NCI-H187 (cell line): ENCODE measurements at regions not wholly inside any gene's neighbourhood (a gene's known extent, or its start where the extent isn't known, plus 50 kb on each side); places are given as distances from the start of the nearest gene placed in this dataset.

Experiments used
- DNase-seq, 2 experiments: peaks; one replicate each; lab custom pipeline; 2025; lab: John Stamatoyannopoulos, UW

- no peak for DNase-seq
Measured at GRCh38 chr11:134626032-134626431, 214.0 kb upstream of the B3GAT1 start.

GRCh38 chr11:134625631-134626030 is 213.6 kb upstream of the B3GAT1 start:
- DNase-seq = no peak

DNA sequence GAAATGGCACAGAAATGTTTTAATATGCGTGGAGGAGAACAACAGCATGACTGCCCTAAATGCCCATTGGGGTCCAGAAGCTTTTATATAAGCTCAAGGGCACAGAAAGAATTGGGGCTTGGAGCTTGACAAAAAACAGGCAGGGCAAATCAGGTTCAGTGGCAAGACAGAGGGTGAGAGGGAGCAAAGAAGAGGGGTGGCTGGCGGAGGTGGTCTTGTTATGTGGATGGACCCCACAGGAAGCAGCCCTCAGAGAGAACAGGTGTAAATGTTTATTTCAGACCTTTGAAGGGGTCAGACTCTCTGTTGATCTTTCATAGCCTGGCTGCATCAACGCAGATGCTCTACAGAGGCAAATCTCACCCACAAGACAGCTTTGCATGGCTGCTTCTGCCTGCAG is 213.1 kb upstream of the B3GAT1 start:
- no peak for DNase-seq

GRCh38 chr11:134624166-134624920 is 212.3 kb upstream of the B3GAT1 start:
- no peak for DNase-seq

DNA sequence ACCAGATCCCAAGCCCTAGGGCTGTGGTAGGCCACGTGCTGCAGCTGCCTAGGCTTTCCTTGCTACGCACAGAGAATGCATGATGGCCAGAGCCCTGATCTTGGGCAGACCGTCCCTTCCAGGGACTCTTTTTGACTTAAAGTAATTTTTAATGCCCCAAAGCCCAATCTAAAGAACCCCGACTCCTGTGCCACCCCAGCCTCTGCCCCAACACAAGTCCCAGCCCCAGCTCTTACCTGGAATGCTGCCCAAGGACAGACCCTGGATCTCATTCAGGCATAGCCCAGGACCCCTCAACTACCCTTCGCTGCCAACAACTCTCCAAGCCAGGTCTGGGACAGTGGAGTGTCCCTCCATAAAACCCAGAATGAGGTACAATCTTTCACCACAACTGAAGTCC is 211.7 kb upstream of the B3GAT1 start:
- no peak for DNase-seq

- DNase-seq = no peak
Measured at GRCh38 chr11:134622458-134622857, 210.4 kb upstream of the B3GAT1 start.

DNA sequence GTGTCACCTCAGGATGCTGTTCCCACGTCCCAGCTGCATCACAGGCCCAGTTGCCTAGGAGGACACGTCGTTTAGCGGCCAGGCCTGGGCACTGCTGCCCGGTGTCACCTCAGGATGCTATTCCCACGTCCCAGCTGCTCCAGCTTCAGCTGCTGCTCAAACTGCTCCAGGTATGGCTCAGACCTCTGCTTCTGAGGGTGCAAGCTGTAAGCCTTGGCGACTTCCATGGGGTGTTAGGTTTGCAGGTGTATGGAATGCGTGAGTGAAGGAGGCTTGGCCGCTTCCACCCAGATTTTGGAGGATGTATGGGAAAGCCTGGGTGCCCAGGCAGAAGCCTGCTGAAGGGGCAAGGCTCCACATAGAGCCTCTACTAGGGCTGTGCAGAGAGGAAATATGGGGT is 205.3 kb upstream of the B3GAT1 start:
- no peak for DNase-seq

- DNase-seq = no peak
Measured at GRCh38 chr11:134616038-134616437, 204.0 kb upstream of the B3GAT1 start.

DNA sequence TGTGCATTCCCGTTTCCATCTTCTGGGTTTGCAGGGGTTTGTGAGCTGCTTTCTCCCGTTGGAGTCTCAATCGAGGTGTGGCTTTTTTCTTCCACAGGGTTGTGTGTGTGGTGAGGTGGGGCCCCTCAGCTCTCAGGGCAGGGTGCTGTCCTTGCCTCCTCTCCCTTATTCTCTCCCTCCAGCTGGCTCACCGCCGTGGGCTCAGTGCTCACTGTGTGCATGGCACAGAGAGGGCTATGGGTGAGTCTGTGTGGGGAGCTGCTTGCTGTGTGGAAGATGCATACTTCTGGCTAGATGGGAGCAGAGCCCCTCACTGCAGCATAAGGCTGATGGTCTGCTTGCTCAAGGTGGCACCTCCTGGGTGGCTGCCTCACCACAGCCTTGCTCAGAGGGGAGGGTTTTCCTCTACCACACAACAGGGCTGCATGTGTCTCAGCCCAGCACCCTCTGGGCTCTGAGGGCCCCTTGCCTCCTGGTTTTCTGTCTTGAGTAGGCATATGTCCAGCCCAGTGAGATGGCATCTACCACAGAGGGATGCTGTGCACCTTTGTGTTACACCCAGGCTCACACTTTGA is 203.1 kb upstream of the B3GAT1 start:
- DNase-seq = no peak

- no peak for DNase-seq
Measured at GRCh38 chr11:134614141-134614540, 202.1 kb upstream of the B3GAT1 start.

GRCh38 chr11:134613646-134614045 is 201.6 kb upstream of the B3GAT1 start:
- peak; percentile 50 to 79 for DNase-seq

DNA sequence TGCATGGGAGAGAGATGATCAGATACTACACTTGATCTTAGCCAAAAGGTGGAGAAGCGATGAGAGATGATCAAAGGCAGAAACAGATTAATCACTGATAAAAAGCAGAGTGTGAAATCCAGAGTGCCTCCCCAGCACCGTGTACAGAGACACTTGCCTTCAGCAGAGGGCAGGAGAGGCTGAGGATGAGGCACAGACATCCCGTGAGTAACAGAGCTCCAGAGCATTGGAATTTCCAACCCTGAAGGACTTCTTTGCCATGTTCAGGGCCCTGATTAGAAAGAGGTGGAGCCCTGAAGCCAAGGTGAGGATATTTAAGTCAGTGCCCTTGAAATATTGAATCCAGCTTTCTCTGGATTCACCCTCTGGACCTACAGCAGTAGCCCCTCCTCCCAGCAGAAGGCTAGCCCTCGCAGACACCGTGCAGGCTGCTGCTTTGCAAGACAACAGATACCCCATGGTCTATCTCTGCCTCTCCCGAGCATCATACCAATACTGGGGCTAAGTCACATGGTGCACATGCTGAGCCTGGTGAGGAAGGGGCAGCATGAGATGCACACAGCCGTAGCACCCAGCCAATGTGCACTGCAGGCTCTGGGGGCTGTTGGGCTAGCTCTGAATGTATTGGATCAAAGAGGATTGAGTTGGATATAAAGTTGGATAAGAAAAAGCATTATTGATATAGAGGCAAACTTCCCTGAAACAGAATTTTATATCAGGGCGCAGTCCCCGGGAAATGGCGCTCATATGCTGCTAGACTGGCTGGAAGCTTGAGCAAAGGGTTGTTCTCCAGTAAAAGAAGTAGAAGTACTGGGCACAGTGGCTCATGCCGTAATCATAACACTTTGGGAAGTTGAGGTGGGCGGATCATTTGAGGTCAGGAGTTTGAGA is 200.3 kb upstream of the B3GAT1 start:
- DNase-seq = no peak

- DNase-seq = no peak
Measured at GRCh38 chr11:134611537-134611936, 199.5 kb upstream of the B3GAT1 start.

GRCh38 chr11:134610116-134610910 is 198.3 kb upstream of the B3GAT1 start:
- no peak for DNase-seq

DNA sequence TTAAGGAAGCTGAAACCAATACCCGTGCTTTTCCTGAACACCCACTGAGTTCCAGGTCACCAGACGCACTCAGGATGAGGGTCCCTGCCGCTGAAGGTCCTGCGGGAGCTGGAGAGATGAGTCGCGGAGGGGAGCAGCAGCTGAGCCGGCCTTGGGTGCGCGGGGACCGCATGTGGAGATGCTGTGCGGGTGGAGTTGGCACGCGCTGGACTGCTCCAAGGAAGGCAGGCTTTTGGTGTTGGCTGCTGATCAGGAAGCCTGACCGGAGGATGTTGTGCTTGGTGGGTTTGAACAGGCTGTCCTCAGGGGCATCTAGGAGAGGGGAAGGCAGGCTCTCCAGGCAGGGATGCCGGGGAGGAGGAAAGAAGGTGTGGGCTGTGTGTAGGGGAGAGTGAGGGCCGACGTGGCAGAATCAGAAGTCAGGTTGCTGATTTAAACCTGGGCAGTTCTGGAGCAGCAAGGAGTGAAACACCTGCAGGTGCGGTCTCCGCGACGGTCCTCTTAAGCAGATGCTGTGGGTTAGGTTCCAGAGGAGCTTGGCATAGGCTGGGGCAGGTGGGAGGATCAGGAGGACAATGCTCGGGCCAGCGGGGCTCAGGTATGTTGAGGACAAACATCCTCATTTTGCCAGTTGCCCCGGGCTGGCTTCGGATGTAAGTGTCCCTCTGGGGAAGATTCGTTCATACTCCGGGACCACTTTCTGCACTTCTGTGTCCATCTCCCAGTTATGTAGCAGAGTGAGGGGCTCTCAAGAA is 197.5 kb upstream of the B3GAT1 start:
- DNase-seq = no peak

DNA sequence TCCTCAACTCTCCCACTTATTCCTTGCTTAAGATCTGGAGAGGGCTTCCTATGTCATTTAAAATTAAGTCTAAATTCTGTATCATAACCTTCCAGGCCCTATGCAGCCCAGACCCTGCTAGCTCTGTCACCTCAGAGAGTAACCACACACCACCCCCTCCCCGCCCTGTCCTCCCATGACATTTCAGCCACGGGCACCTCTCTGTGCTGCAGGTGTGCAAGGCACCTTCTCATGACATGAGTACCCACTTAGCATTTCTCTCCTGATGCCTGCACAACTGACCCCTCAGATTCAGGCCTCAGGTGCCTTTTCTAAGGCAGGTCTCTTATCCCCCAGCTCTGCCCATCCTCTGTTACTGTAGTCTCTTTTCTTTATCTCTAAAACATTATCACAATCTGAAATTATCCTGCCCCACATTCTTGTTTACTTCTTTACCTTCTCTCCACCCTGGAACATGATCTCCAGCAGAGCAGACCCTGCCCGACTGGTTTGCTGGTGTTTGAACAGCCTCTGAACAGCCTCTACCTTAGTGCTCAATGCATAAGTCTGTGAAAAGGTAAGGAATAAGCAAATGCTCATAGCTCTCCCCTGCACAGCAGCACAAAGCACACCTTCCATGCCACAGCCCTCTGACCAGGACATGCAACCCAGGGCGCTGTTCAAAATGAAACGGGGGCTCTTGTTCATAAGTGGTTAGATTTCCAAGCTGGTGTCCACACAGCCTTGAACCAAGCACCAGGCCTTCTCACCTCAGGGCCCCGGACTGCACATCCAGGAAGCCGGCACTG is 196.1 kb upstream of the B3GAT1 start:
- DNase-seq = no peak

GRCh38 chr11:134606251-134606650 is 194.2 kb upstream of the B3GAT1 start:
- no peak for DNase-seq

DNA sequence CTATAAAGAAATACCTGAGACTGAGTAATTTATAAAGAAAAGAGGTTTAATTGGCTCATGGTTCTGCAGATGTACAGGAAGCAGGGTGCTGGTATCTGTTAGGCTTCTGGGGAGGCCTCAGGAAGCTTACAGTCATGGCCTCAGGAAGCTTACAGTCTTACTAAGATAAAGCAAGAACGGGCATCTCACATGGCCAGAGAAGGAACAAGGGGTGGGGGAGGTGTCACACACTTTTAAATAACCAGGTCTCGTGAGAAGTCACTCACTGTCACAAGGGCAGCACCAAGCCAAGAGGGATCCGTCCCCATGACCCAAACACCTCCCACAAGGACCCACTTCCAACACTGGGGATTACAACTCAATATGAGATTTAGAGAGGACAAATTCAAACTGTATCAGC is 192.8 kb upstream of the B3GAT1 start:
- DNase-seq = no peak

DNA sequence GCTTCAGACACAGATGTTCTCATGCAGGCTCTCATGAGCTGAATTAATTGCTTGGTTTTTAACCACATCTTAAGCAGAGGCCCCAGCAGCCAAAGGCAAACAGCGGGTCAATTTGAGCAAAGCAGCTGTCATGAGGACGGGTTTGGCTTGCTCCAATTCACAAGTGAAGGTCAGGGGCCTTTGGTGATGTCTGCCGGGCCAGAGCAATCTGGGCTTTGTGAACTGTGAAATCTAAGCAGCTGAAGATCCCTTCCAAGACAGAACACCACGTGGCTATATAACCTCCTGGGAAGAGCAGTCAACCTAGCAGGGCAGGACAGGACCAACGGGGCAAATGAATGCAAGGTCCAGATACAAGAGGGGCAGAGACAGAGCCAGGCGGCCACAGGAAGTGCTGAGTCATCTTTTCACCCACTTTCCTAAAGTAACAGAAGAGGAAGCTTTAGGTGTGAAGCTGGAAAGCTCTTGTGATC is 187.3 kb upstream of the B3GAT1 start:
- DNase-seq = peak; percentile 22 to 24

DNA sequence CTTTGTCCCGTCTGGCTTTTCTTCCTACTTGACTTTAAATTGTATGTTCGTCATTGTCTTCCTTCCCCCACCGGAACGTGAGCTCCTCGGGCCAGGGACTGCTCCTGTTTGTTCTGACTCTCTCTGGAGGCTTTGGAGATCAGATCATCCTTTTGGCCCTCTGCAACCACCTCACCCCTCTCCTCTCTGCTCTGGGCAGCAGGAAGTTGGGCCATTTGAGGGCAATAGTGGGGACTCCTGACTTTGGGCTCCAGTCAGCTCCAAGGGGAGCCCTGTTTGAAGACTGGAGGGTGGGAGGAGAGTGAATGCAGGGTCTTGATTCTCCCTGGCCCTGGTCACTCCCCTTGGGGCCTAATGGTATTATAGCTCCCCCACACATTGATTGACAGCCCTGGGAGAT is 186.3 kb upstream of the B3GAT1 start:
- no peak for DNase-seq
